ENCODE measurements at regions not wholly inside any gene's neighbourhood (a gene's known extent, or its start where the extent isn't known, plus 50 kb on each side); places are given as distances from the start of the nearest gene placed in this dataset.

- no peaks in the 10 kb centered on the region for H3K4me1 ChIP-seq (ENCODE audit: control insufficient read depth in 2 of 3, insufficient read depth in 2 of 3, low read depth in 1 of 3, low read length in 3 of 3)
- H3K9me3 ChIP-seq (ENCODE audit: control insufficient read depth in 2 of 3, insufficient read depth in 1 of 3, low read length in 3 of 3), result no peaks in the 10 kb centered on the region
- H3K27me3 ChIP-seq (ENCODE audit: control insufficient read depth, insufficient read depth, low read length), result no peaks in the 10 kb centered on the region
- no peak overlapping the region for H3K27ac ChIP-seq (ENCODE audit: low read depth in 2 of 2, low read length in 2 of 2)
- FAIRE-seq, result no peak
- H3K4me3 ChIP-seq (ENCODE audit: low read length in 3 of 3), result no peak overlapping the region
- H3K36me3 ChIP-seq (ENCODE audit: control insufficient read depth in 2 of 3, insufficient read depth in 3 of 3, low read length in 3 of 3), result no peaks in the 10 kb centered on the region
- no peak overlapping the region for H3K9ac ChIP-seq (ENCODE audit: low read length in 3 of 3)
- DNase-seq, result no peak
- intact Hi-C loops (cut with DNase I), result no loop called here
- TF ChIP-seq CTCF (IDR thresholded peaks at IDR 0.05; ENCODE audit: borderline replicate concordance, extremely low read depth, insufficient read depth), result no peak
Measured at GRCh38 chr1:192522673-192523072, 52.9 kb upstream of the RGS1 start.

DNA sequence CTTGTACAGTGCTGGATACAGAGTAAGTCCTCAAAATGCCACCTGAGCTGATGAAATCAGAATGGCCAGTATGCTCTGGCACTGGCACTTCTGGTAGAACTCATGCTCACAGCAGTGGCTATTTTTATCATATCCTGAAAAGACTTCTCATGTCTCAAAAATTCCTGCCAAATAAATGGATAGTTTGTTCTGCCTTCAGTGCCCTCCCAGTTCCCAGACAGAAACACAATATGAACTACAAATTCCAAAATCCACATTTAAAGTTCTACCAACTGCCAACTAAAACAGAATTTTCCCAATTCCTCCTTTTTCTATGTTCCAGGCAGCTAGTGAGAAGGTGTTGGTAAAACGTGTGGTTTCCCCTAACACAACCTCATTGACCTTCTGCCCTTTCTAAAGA is 51.4 kb upstream of the RGS1 start:
- DNase-seq (no peak), FAIRE-seq (no peak)
- H3K4me1 ChIP-seq (ENCODE audit: control insufficient read depth in 2 of 3, insufficient read depth in 2 of 3, low read depth in 1 of 3, low read length in 3 of 3), result no peaks in the 10 kb centered on the region
- no peak overlapping the region for H3K9ac ChIP-seq (ENCODE audit: low read length in 3 of 3)
- intact Hi-C loops (cut with DNase I), result no loop called here
- H3K4me3 ChIP-seq (ENCODE audit: low read length in 3 of 3), result no peak overlapping the region
- TF ChIP-seq CTCF (IDR thresholded peaks at IDR 0.05; ENCODE audit: borderline replicate concordance, extremely low read depth, insufficient read depth), result no peak
- H3K36me3 ChIP-seq (ENCODE audit: control insufficient read depth in 2 of 3, insufficient read depth in 3 of 3, low read length in 3 of 3), result no peaks in the 10 kb centered on the region
- no peaks in the 10 kb centered on the region for H3K9me3 ChIP-seq (ENCODE audit: control insufficient read depth in 2 of 3, insufficient read depth in 1 of 3, low read length in 3 of 3)
- no peak overlapping the region for H3K27ac ChIP-seq (ENCODE audit: low read depth in 2 of 2, low read length in 2 of 2)
- H3K27me3 ChIP-seq (ENCODE audit: control insufficient read depth, insufficient read depth, low read length), result no peaks in the 10 kb centered on the region
